PC-9 (cell line): ENCODE measurements at regions not wholly inside any gene's neighbourhood (a gene's known extent, or its start where the extent isn't known, plus 50 kb on each side); places are given as distances from the start of the nearest gene placed in this dataset.

ENCODE experiments used
- BruUV-seq: library from RNA; stranded (reverse); fragments of 400-500 nt; replicated peaks from 2 replicates; lab custom pipeline; 2021; lab: Mats Ljungman, UMichigan
- CTCF ChIA-PET: fragments of 300-600 bp; sonication (Branson Sonifier 250); formaldehyde crosslinking; loops from one replicate; lab custom pipeline; 2022; ENCODE audit warnings: antibody characterized with exemption; lab: Charles Lee
- POLR2A ChIA-PET: fragments of 300-600 bp; sonication (Branson Sonifier 250); formaldehyde crosslinking; loops from one replicate; lab custom pipeline; 2022; ENCODE audit warnings: antibody characterized with exemption; ENCODE audit not compliant: unreplicated experiment; lab: Charles Lee
- DNase-seq, 2 experiments: peaks; one replicate each; pipeline versions ENCODE4 v3.0.0 to v3.0.0-alpha.2; 2015 to 2022; ENCODE audit warnings: mixed read lengths in 1 of 2
- H2AFZ ChIP-seq: fragments of 200-600 bp; sonication (generic); 2 replicates; pipeline ENCODE4 v1.8.1; 2017; ENCODE audit warnings: antibody characterized with exemption
- H3F3A ChIP-seq: fragments of 200-600 bp; sonication (generic); 2 replicates; pipeline ENCODE4 v1.8.1; 2017; ENCODE audit warnings: antibody characterized with exemption, mild to moderate bottlenecking, low read depth; ENCODE audit not compliant: insufficient read depth
- H3K27ac ChIP-seq: fragments of 200-600 bp; sonication (generic); 2 replicates; pipeline ENCODE4 v1.6.1; 2016; ENCODE audit warnings: mixed run types
- H3K27me3 ChIP-seq: fragments of 200-600 bp; sonication (generic); 2 replicates; pipeline ENCODE4 v1.6.1; 2016; ENCODE audit warnings: low read depth, mixed run types; ENCODE audit not compliant: insufficient read depth
- H3K36me3 ChIP-seq: fragments of 200-600 bp; sonication (generic); 2 replicates; pipeline ENCODE4 v1.6.1; 2016; ENCODE audit warnings: low read depth, mixed run types
- H3K4me1 ChIP-seq: fragments of 200-600 bp; sonication (generic); replicated peaks from 2 replicates; pipeline ENCODE4 v1.6.1; 2016; ENCODE audit warnings: mixed run types; ENCODE audit not compliant: insufficient read depth
- H3K4me2 ChIP-seq: fragments of 200-600 bp; sonication (generic); 2 replicates; pipeline ENCODE4 v1.6.1; 2017; ENCODE audit warnings: mixed run types
- H3K4me3 ChIP-seq: fragments of 200-600 bp; sonication (generic); 2 replicates; pipeline ENCODE4 v1.6.1; 2016; ENCODE audit warnings: mixed run types
- H3K79me2 ChIP-seq: fragments of 200-600 bp; sonication (generic); 2 replicates; pipeline ENCODE4 v1.6.1; 2017; ENCODE audit warnings: low read depth, mixed run types
- H3K9me2 ChIP-seq: fragments of 200-600 bp; sonication (generic); 2 replicates; pipeline ENCODE4 v1.8.1; 2017; ENCODE audit warnings: mild to moderate bottlenecking; ENCODE audit not compliant: insufficient read depth
- H3K9me3 ChIP-seq: fragments of 200-600 bp; sonication (generic); 2 replicates; pipeline ENCODE4 v1.8.1; 2016; ENCODE audit warnings: low read depth; ENCODE audit not compliant: insufficient read depth
- H4K20me1 ChIP-seq: fragments of 200-600 bp; sonication (generic); 2 replicates; pipeline ENCODE4 v1.8.1; 2017; ENCODE audit not compliant: insufficient read depth
- CTCF ChIP-seq: fragments of 200-600 bp; sonication (generic); conservative IDR thresholded peaks from 2 replicates; pipeline ENCODE4 v1.6.1; 2017; ENCODE audit warnings: mixed run types, antibody characterized with exemption, mild to moderate bottlenecking, moderate library complexity
- EZH2 ChIP-seq: fragments of 200-600 bp; sonication (generic); IDR thresholded peaks from 2 replicates; pipeline ENCODE4 v1.8.0; 2017; ENCODE audit warnings: antibody characterized with exemption, low read depth
- intact Hi-C: fragments of 100-400 bp; cut with micrococcal nuclease; formaldehyde crosslinking; loops from one replicate; pipeline ENCODE4 v1.10.0; 2022; ENCODE audit not compliant: unreplicated experiment

- BruUV-seq = no TSS peak
- no peak overlapping the region for H3K4me2 ChIP-seq
- CTCF ChIA-PET = no interaction called here
- H3K9me2 ChIP-seq = no peaks in the 10 kb centered on the region
- POLR2A ChIA-PET = no interaction called here
- H3K27ac ChIP-seq = no peak overlapping the region
- no peak for TF ChIP-seq EZH2
- no peak for TF ChIP-seq CTCF
- H3K4me3 ChIP-seq = no peak overlapping the region
- intact Hi-C loops = no loop called here
- H3K9me3 ChIP-seq = no peaks in the 10 kb centered on the region
- DNase-seq = no peak
- H3K27me3 ChIP-seq = peaks cover 82% of the 10 kb centered on the region
- no peaks in the 10 kb centered on the region for H3K4me1 ChIP-seq
- H2AFZ ChIP-seq = no peak overlapping the region
- H4K20me1 ChIP-seq = no peaks in the 10 kb centered on the region
- no peaks in the 10 kb centered on the region for H3F3A ChIP-seq
- H3K36me3 ChIP-seq = no peaks in the 10 kb centered on the region
- no peaks in the 10 kb centered on the region for H3K79me2 ChIP-seq
Measured at GRCh38 chr22:47437636-47438035, 675.2 kb downstream of the TBC1D22A start.

- POLR2A ChIA-PET = no interaction called here
Measured at GRCh38 chr22:47437110-47437509, 674.7 kb downstream of the TBC1D22A start.

GRCh38 chr22:47435826-47436225 lies 673.4 kb downstream of the TBC1D22A start:
- BruUV-seq = no TSS peak
- H3K9me3 ChIP-seq = no peaks in the 10 kb centered on the region

More at GRCh38 chr22:47437110-47437509, 674.7 kb downstream of the TBC1D22A start:
- Histone ChIP-seq H3K27ac (no peak overlapping the region), H3K79me2 (no peaks in the 10 kb centered on the region), H3K4me3 (no peak overlapping the region), H3F3A (no peaks in the 10 kb centered on the region), H3K9me2 (no peaks in the 10 kb centered on the region), H3K36me3 (no peaks in the 10 kb centered on the region), H4K20me1 (no peaks in the 10 kb centered on the region), H3K4me2 (no peak overlapping the region), H2AFZ (no peak overlapping the region), H3K4me1 (no peaks in the 10 kb centered on the region), H3K9me3 (no peaks in the 10 kb centered on the region), H3K27me3 (peaks cover 79% of the 10 kb centered on the region)
- no peak for DNase-seq
- no TSS peak for BruUV-seq
- CTCF ChIA-PET = no interaction called here
- TF ChIP-seq CTCF = no peak
- no peak for TF ChIP-seq EZH2
- intact Hi-C loops = no loop called here

More at GRCh38 chr22:47435826-47436225, 673.4 kb downstream of the TBC1D22A start:
- Histone ChIP-seq H3K36me3 (no peaks in the 10 kb centered on the region), H3K79me2 (no peaks in the 10 kb centered on the region), H4K20me1 (no peaks in the 10 kb centered on the region), H3K4me2 (no peak overlapping the region), H3K4me1 (no peaks in the 10 kb centered on the region), H2AFZ (no peak overlapping the region), H3K9me2 (no peaks in the 10 kb centered on the region), H3F3A (no peaks in the 10 kb centered on the region), H3K27me3 (peaks cover 66% of the 10 kb centered on the region), H3K4me3 (no peak overlapping the region), H3K27ac (no peak overlapping the region)
- TF ChIP-seq EZH2 (no peak), CTCF (no peak)
- POLR2A ChIA-PET = no interaction called here
- no peak for DNase-seq
- intact Hi-C loops = no loop called here
- CTCF ChIA-PET = interaction anchor here (0.5 kb wide), 1 partner anchor 24 kb away, joined by 4 read pairs; no protein-coding TSS in a partner anchor
